HAP-1 (cell line): ENCODE measurements at regions not wholly inside any gene's neighbourhood (a gene's known extent, or its start where the extent isn't known, plus 50 kb on each side); places are given as distances from the start of the nearest gene placed in this dataset.

ENCODE experiments used
- DNase-seq, 2 experiments: peaks; one replicate each; pipeline ENCODE4 v3.0.0-alpha.2; 2016 to 2020; ENCODE audit warnings: low spot score in 2 of 2
- H3K27me3 ChIP-seq: fragments of 250-450 bp; sonication (Bioruptor Pico); 2 replicates; pipeline ENCODE4 v1.5.1; 2020; ENCODE audit warnings: low read depth, mild to moderate bottlenecking, moderate library complexity
- H3K36me3 ChIP-seq: fragments of 250-450 bp; sonication (Bioruptor Pico); replicated peaks from 2 replicates; pipeline ENCODE4 v1.5.1; 2020; ENCODE audit warnings: mild to moderate bottlenecking
- H3K4me1 ChIP-seq: fragments of 250-450 bp; sonication (Bioruptor Pico); 2 replicates; pipeline ENCODE4 v1.5.1; 2020; ENCODE audit warnings: mild to moderate bottlenecking
- H3K4me3 ChIP-seq: fragments of 250-450 bp; sonication (Bioruptor Pico); 2 replicates; pipeline ENCODE4 v1.5.1; 2020; ENCODE audit warnings: mild to moderate bottlenecking, moderate library complexity
- H3K9me3 ChIP-seq: fragments of 250-450 bp; sonication (Bioruptor Pico); 2 replicates; pipeline ENCODE4 v1.5.1; 2020; ENCODE audit warnings: mild to moderate bottlenecking, moderate library complexity
- in situ Hi-C: fragments of 300-500 bp; cut with MboI; formaldehyde crosslinking; loops from 3 replicates; pipeline ENCODE4 v1.14.3; 2020; ENCODE audit warnings: low sequenced_read_pairs, inconsistent platforms, mixed read lengths

DNA sequence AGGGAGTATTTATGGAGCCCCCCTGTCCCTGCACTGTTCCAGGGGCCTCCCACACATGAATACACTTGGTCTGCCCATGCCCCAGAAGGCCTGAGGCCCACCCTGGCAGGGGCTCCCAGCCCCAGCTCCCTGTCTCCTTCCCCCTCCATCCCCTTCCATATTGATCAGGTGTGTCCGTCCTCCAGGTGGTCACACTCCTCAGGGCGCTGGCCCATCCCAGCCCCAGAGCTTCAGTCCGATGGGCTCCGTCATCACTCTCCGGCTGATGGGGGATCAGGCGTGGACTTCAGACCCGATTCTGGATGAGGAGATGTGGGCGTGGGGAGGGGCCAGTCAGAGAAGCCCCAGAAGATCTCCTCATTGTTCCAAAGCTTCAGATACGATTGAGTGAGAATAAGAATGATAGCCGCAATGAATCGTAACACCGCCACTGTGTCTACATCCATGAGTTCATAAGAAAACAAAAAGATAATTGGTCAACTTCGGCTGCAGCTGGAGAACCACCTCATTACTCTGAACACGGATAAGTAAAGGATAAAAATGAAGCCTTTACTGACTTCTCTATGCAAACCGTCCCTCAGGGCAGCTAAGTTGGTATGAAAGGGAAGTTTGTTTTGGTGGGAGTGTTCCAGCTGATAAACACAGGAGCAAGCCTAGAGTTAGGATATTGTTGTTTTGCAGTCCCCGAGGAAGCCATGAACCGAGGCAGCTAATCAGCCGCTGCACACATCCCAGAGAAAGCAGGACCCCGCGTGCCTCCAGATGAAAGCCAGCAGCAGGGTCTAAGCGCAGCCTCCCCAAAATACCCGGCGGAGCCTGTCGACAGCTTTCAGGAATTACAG is 279.5 kb downstream of the NDUFA10 start:
- Histone ChIP-seq H3K4me3 (no peak overlapping the region), H3K36me3 (no peaks in the 10 kb centered on the region), H3K9me3 (no peaks in the 10 kb centered on the region), H3K4me1 (no peaks in the 10 kb centered on the region), H3K27me3 (no peaks in the 10 kb centered on the region)
- DNase-seq: no peak
- in situ Hi-C loops: no loop called here

DNA sequence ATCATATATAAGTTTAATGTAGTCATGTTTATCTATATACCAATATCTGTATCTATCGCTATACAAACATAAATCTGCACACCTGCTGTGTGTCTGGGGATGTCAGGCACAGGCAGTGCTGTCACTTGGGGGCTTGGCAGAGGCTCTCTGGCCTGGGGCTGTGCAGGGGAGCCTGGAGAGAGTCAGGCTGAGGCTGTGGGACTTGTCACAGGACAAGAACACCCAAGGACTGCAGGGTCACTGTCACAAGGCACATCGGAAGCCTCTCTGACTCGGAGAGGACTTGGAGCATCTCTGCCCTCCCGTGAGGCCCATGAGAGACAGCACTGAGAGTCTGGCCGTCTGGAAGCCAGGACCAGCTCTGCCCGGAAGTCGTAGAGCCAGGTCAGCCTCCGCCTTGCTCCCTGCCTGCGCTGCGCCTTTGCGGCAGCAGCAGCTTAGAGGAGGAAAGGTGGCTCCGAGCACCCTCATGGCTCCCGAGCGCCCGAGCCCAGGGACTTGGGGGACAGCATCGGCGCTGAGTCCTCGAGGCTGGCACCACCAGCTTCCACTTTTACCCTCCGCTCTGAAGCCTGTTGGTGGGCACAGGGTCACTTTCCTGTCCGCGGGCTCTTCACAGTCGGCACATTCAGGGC is 280.3 kb downstream of the NDUFA10 start:
- in situ Hi-C loops: no loop called here
- Histone ChIP-seq H3K4me3 (no peak overlapping the region), H3K9me3 (no peaks in the 10 kb centered on the region), H3K36me3 (no peaks in the 10 kb centered on the region), H3K27me3 (no peaks in the 10 kb centered on the region), H3K4me1 (no peaks in the 10 kb centered on the region)
- no peak for DNase-seq

DNA sequence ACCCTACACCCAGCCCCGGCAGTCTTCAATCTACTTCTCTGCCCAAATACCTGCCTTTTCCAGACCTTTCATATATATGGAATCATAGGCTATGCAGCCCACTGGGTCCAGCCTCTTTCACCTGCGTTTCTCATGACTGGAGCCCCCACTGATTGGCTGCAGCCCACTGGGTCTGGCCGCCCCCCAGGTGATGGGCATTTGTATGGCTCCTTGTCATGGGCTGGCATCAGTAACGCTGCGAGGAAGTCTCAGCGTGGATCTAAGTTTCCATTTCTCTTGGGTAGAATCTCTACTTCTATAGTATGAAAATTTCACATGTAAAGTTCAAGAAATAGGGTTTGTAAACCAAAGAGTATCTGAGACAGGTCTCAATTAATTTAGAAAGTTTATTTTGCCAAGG is 281.9 kb downstream of the NDUFA10 start:
- Histone ChIP-seq H3K4me1 (no peaks in the 10 kb centered on the region), H3K4me3 (no peak overlapping the region), H3K9me3 (no peaks in the 10 kb centered on the region), H3K27me3 (no peaks in the 10 kb centered on the region), H3K36me3 (no peaks in the 10 kb centered on the region)
- in situ Hi-C loops: no loop called here
- no peak for DNase-seq

DNA sequence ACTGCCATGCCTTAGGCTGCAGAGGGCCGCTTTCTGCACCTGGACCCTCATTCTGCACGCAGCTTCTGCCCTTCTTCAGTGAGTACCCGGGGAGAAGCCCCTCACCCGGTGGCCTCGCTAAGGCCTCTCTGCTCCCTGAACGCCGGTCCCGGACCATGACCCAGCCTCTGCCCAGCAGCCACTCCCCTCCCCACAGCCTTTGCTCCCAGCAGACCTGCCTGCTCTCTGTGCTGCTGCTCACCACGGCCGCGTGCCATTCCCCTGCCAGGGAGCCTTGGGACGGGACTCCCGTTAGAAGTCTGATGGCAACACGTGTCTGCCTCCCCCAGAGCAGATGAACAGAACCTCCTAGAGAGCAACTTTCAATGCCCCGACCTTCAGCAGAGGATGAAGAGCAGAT is 282.8 kb downstream of the NDUFA10 start:
- H3K36me3 ChIP-seq: no peaks in the 10 kb centered on the region
- H3K9me3 ChIP-seq: no peaks in the 10 kb centered on the region
- in situ Hi-C loops: no loop called here
- H3K4me1 ChIP-seq: no peaks in the 10 kb centered on the region
- H3K27me3 ChIP-seq: no peaks in the 10 kb centered on the region
- no peak for DNase-seq
- H3K4me3 ChIP-seq: no peak overlapping the region

DNA sequence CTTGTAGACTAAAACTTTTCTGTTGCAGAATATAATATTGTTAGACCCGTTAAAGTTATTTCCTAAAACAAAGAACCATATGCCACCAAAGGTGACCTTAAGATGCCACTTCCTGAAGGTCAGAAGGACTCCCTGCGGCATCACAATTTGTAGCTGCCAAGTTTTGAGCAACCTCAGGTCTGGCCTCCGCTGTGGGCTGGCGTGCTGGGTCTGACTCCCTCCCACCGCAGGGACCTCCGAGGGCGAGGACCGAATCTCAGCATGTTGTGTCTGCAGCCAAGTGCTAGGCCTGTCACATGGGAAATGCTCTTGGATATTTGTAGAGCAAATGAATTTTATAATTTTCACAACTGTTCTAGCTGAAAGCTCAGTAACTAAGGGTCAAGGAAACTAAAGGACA is 285.9 kb downstream of the NDUFA10 start:
- no peaks in the 10 kb centered on the region for H3K9me3 ChIP-seq
- in situ Hi-C loops: no loop called here
- no peak overlapping the region for H3K4me3 ChIP-seq
- H3K4me1 ChIP-seq: no peaks in the 10 kb centered on the region
- H3K36me3 ChIP-seq: no peaks in the 10 kb centered on the region
- no peaks in the 10 kb centered on the region for H3K27me3 ChIP-seq
- no peak for DNase-seq

DNA sequence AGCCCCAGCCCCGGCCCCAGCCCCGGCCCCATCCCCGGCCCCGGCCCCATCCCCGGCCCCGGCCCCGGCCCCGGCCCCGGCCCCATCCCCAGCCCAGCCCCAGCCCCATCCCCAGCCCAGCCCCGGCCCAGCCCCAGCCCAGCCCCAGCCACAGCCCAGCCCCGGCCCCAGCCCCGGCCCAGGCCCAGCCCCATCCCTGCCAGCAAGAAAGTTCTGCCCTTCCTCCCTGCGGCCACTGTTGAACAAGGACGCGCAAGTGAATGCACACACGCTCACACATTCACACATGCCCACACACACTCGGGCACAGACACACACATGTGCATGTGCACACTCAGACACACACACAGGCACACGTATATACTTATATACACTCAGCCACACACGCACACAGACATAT is 287.0 kb downstream of the NDUFA10 start:
- Histone ChIP-seq H3K4me3 (no peak overlapping the region), H3K4me1 (no peaks in the 10 kb centered on the region), H3K9me3 (no peaks in the 10 kb centered on the region), H3K27me3 (no peaks in the 10 kb centered on the region), H3K36me3 (no peaks in the 10 kb centered on the region)
- DNase-seq: no peak
- in situ Hi-C loops: no loop called here

DNA sequence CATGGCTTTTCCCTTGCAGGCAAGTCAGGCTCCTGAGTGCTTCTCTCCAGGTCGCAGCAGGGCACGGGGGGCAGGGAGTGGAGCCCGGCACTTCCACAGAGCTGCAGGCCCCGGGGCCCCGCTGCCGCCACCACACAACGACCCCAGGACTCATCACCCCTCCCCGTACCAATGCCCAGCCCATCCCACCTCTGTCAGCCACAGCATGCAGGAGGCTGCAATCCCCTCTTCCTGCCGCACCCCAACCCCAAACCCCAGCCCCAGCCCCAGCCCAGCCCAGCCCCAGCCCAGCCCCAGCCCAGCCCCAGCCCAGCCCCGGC is 288.0 kb downstream of the NDUFA10 start:
- Histone ChIP-seq H3K36me3 (no peaks in the 10 kb centered on the region), H3K4me1 (no peaks in the 10 kb centered on the region), H3K9me3 (no peaks in the 10 kb centered on the region), H3K27me3 (no peaks in the 10 kb centered on the region), H3K4me3 (no peak overlapping the region)
- no peak for DNase-seq
- in situ Hi-C loops: no loop called here

DNA sequence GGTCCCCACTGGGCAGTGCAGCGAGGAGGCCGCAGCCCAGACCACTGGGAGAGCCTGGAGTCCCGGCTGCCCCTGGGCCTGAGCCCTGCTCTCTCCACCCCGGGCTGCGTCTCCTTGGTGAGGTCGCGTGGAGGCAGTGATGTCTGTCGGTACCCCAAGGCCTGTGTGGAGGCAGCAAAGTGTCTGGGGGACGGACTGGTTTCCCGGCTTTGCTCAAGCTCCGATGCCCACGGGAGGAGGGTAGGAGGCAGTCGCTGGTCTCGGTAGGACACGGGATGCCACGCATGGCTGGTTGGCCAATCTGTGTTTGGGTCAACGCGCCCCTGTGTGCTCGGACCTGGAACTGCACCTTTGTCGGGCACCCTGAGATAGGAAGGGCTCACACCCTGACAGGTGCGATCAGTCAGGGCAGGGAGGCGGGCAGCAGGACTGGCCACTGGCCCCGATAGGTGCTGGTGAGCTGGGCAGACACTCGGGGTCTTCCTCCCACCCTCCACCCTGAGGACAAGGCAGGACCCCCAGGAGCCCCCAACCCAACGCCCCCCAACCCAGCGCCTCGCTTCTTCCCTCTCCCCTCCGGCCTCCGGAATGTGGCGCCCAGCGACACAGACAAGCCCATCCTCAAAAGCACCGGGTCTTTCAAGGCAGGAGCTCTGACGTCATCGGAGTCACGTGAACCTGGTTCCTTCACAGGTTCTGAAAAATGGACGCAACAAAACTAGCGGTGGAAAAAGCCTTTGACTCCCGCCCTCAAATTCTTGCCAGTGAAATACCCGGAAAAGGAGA is 288.6 kb downstream of the NDUFA10 start:
- Histone ChIP-seq H3K4me1 (no peaks in the 10 kb centered on the region), H3K27me3 (no peaks in the 10 kb centered on the region), H3K36me3 (no peaks in the 10 kb centered on the region), H3K9me3 (no peaks in the 10 kb centered on the region), H3K4me3 (no peak overlapping the region)
- in situ Hi-C loops: no loop called here
- DNase-seq: no peak

DNA sequence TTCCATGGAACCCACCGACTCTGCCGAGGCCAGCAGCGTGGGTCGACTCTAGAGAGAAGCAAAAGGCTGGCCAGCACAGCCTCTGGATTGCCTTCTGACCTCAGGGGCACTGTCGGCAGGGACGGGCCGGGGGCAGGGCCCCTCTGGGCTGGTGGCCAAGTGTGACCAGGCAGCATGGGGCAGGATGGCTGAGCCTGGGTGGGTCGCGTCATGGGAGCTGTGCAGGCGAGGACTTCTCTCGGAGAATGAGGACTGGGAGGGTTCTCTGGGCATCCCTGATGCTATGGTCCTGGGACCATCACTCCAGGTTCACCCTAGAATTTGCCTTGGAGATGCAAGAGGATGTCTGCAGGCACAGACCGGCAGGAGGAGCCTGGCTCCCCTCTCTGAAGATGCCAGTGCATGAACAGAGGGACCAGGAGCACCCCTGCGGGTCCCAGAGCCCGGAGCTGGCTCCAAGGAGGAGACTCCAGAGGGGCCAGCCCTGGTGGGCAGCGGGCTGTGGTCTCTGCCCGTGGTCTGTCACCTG is 289.2 kb downstream of the NDUFA10 start:
- Histone ChIP-seq H3K4me3 (no peak overlapping the region), H3K4me1 (no peaks in the 10 kb centered on the region), H3K27me3 (no peaks in the 10 kb centered on the region), H3K36me3 (no peaks in the 10 kb centered on the region), H3K9me3 (no peaks in the 10 kb centered on the region)
- in situ Hi-C loops: no loop called here
- no peak for DNase-seq

DNA sequence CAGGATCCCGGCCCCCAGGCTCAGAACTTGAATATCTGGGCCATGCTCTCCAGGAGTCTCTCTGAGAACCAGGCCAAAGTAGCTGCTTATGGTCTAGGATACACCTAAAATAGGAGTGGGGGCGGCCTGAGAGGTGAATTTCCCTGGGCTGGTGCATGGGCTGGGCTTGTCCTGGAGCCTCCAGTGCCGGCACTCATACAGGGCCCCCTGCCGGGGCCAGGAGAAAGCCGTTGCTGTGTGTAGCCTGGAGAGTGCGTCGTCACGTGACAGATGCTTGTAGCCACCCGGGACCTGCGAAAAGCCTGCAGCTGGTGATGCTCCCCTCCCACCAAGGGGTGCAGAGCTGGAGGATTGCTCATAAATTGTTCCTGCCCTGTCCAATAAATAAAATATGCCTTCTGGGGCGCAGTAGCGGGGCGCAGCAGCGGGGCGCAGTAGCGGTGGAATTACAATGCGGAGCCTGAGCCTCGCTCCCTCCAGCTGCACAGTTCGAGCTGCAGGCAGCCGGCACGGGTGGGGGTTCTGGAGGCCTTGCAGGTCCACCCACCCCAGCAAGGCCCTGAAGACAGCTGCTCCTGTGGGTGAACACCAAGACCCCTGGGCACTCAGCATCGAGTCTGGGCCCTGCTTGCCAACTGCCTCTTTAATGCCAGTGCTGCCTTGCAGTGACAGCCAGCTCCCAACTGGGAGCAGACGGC is 289.9 kb downstream of the NDUFA10 start:
- Histone ChIP-seq H3K4me3 (no peak overlapping the region), H3K36me3 (no peaks in the 10 kb centered on the region), H3K27me3 (no peaks in the 10 kb centered on the region), H3K4me1 (no peaks in the 10 kb centered on the region), H3K9me3 (no peaks in the 10 kb centered on the region)
- in situ Hi-C loops: no loop called here
- no peak for DNase-seq

DNA sequence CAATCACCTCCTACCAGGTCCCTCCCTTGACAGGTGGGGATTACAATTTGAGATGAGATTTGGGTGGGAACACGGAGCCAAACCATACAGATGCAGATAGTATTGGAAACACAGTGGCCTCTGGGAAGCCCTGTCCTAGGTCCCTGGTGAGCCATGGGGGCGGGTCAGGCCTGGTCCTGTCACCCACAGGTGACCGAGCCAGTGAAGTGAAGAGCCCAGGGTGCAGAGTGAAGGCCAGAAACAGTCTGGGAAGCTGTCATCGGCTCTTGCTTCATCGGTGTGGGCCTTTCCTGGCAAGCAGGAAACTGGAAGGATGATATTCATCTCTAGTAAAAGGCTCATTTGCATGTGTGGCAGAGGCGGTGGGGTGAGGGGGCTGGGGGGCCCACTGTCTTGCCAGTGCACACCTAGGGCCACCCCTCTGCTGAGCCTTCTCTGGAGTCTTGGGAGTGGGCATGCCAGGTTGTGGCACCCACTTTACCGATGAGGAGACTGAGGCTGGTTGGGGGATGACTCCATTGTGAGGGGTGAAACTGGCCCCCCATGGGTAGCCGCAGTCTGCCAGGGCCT is 290.6 kb downstream of the NDUFA10 start:
- no peak for DNase-seq
- Histone ChIP-seq H3K36me3 (no peaks in the 10 kb centered on the region), H3K4me3 (no peak overlapping the region), H3K9me3 (no peaks in the 10 kb centered on the region), H3K27me3 (no peaks in the 10 kb centered on the region), H3K4me1 (no peaks in the 10 kb centered on the region)
- in situ Hi-C loops: no loop called here

DNA sequence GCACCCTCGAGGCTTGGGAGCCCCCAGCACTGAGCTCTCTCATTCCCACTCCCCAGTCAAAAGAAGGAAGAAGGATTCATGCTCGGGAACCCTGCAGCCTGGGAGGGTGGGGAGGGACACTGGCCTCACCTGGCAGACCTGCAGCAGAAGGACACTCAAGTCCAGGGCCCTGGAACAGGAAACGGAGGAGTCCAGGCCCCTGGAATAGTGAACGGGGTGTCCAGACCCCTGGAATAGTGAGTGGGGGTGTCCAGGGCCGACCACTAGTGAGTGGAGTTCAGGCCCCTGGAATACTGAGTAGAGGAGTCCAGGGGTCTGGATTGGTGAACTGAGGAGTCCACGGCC is 292.5 kb downstream of the NDUFA10 start:
- no peak for DNase-seq
- in situ Hi-C loops: no loop called here
- Histone ChIP-seq H3K4me3 (no peak overlapping the region), H3K4me1 (no peaks in the 10 kb centered on the region), H3K27me3 (no peaks in the 10 kb centered on the region), H3K9me3 (no peaks in the 10 kb centered on the region), H3K36me3 (no peaks in the 10 kb centered on the region)

DNA sequence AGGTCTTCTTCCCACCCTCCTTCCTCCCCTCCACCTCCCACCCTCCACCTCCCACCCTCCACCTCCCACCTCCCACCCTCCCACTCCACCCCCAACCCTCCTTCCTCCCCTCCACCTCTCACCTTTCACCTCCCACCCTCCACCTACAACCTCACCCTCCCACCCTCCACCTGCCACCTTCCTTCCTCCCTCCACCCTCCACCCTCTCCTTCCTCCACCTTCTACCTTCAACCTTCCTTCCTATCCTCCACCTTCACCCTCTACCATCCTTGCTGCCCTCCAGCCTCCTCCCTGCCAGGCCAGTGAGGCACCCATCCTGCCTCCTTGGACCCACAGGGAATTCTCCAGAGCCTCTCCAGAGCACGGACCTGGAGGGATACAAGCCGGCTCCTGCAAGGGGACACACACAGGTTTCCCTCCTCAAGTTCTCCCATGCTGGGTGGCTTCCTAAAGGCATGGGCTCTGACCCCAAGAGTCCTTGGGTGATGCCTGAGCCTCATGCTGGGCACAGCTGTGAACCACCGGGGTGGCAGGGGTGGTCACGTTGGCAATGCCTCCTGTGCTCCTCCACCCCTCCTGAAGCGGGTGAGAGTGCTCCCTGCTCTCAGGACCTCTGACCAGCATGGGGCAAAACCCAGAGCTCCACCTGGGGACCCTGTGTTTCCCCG is 293.0 kb downstream of the NDUFA10 start:
- no peaks in the 10 kb centered on the region for H3K4me1 ChIP-seq
- in situ Hi-C loops: no loop called here
- no peaks in the 10 kb centered on the region for H3K36me3 ChIP-seq
- DNase-seq: no peak
- no peaks in the 10 kb centered on the region for H3K9me3 ChIP-seq
- no peaks in the 10 kb centered on the region for H3K27me3 ChIP-seq
- H3K4me3 ChIP-seq: no peak overlapping the region
